HG03575 (cell line): ENCODE measurements at regions not wholly inside any gene's neighbourhood (a gene's known extent, or its start where the extent isn't known, plus 50 kb on each side); places are given as distances from the start of the nearest gene placed in this dataset.
"Not testable (repeated sequence)": the region's sequence is repeated elsewhere in the genome, so short reads cannot be mapped to it uniquely, and the experiment has no call there.

Experiments
- ATAC-seq: cut with Tn5 transposase; IDR thresholded peaks from one replicate; pipeline ENCODE4 v1.9.1; 2021; ENCODE audit not compliant: unreplicated experiment, insufficient number of reproducible peaks, low FRiP score; ENCODE audit errors: extremely low read depth

- ATAC-seq, result no peak
Measured at GRCh38 chr4:141290771-141291170, 70.1 kb downstream of the ZNF330 start.

- ATAC-seq, result no peak
Measured at GRCh38 chr4:141294306-141294705, 73.6 kb downstream of the ZNF330 start.

- ATAC-seq, result no peak
Measured at GRCh38 chr4:141301216-141301615, 80.5 kb downstream of the ZNF330 start.

GRCh38 chr4:141302924-141303323 is 82.2 kb downstream of the ZNF330 start:
- ATAC-seq, result no peak

GRCh38 chr4:141304346-141304745 is 83.7 kb downstream of the ZNF330 start:
- no peak for ATAC-seq

GRCh38 chr4:141306331-141306730 is 85.6 kb downstream of the ZNF330 start:
- ATAC-seq, result no peak

GRCh38 chr4:141307241-141307689 is 86.6 kb downstream of the ZNF330 start:
- peak; percentile 99 for ATAC-seq

GRCh38 chr4:141309874-141310273 is 89.2 kb downstream of the ZNF330 start:
- ATAC-seq, result no peak

- no peak for ATAC-seq
Measured at GRCh38 chr4:141311246-141312204, 90.8 kb downstream of the ZNF330 start.

- no peak for ATAC-seq
Measured at GRCh38 chr4:141314627-141315026, 93.9 kb downstream of the ZNF330 start.

- ATAC-seq, result no peak
Measured at GRCh38 chr4:141328560-141329173, 108.0 kb downstream of the ZNF330 start.

GRCh38 chr4:141329174-141329569 is 108.5 kb downstream of the ZNF330 start:
- ATAC-seq, result no peak

- no peak for ATAC-seq
Measured at GRCh38 chr4:141330616-141331015, 109.9 kb downstream of the ZNF330 start.

- ATAC-seq, result no peak
Measured at GRCh38 chr4:141331534-141332358, 111.1 kb downstream of the ZNF330 start.

- ATAC-seq, result not testable (repeated sequence)
Measured at GRCh38 chr4:141332359-141333181, 111.9 kb downstream of the ZNF330 start.

- ATAC-seq, result not testable (repeated sequence)
Measured at GRCh38 chr4:141333456-141334230, 112.9 kb downstream of the ZNF330 start.

- ATAC-seq, result no peak
Measured at GRCh38 chr4:141335166-141335565, 114.5 kb downstream of the ZNF330 start.

- ATAC-seq, result no peak
Measured at GRCh38 chr4:141338238-141338637, 117.5 kb downstream of the ZNF330 start.
